ENCODE measurements at regions not wholly inside any gene's neighbourhood (a gene's known extent, or its start where the extent isn't known, plus 50 kb on each side); places are given as distances from the start of the nearest gene placed in this dataset.
"Not testable (repeated sequence)": the region's sequence is repeated elsewhere in the genome, so short reads cannot be mapped to it uniquely, and the experiment has no call there.

GRCh38 chr20:53891306-53891894, 179.0 kb downstream of the BCAS1 start:
- DNase-seq (ENCODE audit: extremely low read depth in 1 of 2, low read depth in 1 of 2) = no peak

DNA sequence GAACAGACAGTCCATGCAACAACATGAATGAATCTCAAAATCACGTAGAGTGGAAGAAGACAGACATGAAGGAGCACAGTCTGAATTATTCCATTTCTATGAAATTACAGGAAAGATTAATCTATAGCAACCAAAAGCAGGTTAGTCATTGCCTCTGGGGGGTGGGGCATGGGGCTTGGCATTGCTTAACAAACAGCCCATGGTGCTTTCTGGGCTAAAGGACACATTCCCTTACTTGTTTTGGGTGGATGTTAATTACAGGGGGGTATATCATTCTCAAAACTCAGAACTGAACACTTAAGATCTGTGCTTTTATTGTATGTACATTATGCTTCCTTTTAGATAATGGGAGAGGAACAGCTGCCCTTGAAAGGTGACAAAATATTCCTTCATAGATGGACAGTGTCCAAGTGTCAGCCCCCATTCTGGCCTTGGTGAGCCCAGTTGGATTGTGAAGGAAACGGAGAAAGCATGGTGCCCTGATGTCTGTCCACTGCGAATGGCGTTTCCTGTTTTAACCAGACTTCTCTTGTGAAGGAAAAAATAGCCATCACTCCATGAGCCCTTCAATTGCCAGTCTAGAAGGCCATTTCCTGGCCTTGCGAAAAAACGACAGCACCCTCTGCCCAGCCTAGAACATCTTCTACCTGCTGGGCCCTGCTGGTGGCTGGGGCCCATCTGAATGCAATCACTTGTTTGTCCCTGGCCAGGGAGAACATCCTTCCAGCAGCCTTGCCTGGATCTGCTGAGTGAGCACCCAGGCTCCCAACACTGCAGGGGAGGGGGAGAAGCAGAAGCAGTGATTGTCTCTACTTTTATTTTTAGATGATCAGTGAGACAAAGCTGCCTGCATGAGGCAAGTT, 179.7 kb downstream of the BCAS1 start:
- DNase-seq (ENCODE audit: extremely low read depth in 1 of 2, low read depth in 1 of 2) = no peak

DNA sequence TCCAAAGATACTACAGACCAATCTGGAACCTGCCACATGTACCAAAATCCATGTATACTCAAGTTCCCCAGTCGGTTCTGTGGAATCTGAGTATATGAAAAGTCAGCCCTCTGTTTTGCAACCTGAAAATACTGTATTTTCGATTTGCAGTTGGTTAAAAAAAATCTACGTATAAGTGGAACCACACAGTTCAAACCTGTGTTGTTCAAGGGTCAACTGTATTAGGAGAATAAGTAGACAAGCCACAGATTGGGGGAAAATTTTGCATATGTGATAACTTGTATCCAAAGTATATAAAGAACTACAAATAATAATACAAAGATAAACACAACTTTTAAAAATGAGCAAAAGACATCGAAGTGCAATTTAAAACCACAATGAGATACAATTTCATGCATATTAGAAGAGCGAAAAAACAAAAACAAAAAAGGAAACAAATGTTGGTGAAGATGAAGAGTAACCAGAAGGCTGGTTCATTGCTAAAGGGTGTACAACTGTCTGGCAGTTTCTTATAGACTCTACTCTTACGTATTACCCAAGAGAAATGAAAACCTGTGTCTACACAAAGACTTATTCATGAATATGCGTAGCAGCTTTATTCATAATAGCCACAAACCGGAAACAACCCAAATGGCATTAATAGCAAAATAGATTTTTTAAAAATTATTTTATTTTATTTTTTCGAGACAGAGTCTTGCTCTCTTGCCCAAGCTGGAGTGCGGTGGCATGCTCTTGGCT, 180.8 kb downstream of the BCAS1 start:
- no peak for DNase-seq (ENCODE audit: extremely low read depth in 1 of 2, low read depth in 1 of 2)

- DNase-seq (ENCODE audit: extremely low read depth in 1 of 2, low read depth in 1 of 2) = no peak
These were observed 181.4 kb downstream of the BCAS1 start for GRCh38 chr20:53888951-53889350.

DNA sequence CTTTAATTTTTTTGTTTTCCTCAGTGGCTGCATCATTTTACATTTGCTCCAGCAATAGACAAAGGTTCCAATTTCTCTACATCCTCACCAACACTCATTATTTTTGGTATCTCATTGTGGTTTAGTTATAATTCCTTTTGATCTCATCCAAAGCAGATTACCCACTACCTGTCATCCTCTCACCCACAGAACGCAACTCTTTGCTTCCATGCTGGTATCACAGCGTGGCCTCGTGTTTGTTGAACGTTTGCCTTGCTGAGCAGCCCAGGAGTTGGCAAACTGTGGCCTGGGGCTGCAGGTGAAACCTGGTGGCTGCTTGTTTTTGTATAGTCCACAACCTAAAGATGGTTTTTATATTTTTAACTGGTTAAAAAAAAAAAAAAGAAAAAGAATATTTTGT, 181.9 kb downstream of the BCAS1 start:
- DNase-seq (ENCODE audit: extremely low read depth in 1 of 2, low read depth in 1 of 2) = no peak

- no peak for DNase-seq (ENCODE audit: extremely low read depth in 1 of 2, low read depth in 1 of 2)
These were observed 182.4 kb downstream of the BCAS1 start for GRCh38 chr20:53887973-53888372.

DNA sequence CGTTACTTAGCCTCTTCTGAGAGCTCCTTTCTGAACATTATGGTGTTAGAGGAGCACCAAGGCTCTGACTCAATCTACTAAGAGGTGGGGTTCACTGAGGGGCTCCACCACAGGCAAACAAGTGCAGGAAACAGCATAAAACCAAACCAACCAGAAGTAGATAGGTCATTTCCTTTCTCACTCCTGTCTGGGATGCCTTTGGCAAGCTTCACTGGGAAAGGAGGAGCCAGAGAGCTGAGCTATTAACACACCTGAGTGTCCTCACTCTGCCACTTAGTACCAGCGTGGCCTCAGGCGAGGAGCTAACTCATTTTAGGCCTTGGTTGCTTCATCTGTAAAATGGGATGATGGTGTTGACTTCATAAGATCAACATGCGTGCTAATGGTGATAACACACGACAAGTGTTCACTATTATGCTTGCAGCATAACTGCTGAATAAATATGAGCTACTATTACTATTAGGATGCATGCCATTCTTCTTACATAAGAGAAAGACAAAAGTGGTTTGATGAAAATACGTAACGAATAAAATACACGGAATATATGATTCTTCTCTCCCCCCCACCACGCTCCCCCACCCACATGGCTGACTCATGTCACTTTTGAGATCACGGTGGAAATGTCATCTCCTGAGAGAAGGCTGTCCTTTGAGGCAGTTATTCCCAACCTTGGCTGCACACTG, 185.4 kb downstream of the BCAS1 start:
- DNase-seq (ENCODE audit: extremely low read depth in 1 of 2, low read depth in 1 of 2) = no peak

GRCh38 chr20:53883098-53883911, 187.1 kb downstream of the BCAS1 start:
- DNase-seq (ENCODE audit: extremely low read depth in 1 of 2, low read depth in 1 of 2) = no peak

- not testable (repeated sequence) for DNase-seq (ENCODE audit: extremely low read depth in 1 of 2, low read depth in 1 of 2)
These were observed 187.9 kb downstream of the BCAS1 start for GRCh38 chr20:53882438-53882986.

DNA sequence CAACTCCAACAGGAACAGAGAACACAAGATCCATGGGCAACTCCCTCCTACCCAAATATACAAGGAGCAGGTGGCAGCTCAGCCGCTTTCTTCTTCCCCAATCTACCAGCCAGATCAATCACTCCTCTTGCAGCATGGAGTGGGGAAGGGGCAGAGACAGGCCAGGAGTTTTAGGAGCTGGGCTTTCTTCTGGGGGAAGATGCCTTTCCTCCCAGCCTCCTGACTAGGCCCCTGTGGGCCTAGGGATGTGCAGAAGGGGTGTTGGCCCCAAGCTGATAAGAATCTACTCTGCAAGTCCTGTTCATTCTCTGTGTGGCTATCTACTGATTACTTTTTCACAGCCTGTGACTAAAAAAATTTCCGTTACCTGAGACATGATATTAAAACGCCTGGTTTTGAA, 189.0 kb downstream of the BCAS1 start:
- no peak for DNase-seq (ENCODE audit: extremely low read depth in 1 of 2, low read depth in 1 of 2)

- DNase-seq (ENCODE audit: extremely low read depth in 1 of 2, low read depth in 1 of 2) = no peak
These were observed 190.2 kb downstream of the BCAS1 start for GRCh38 chr20:53880108-53880641.

GRCh38 chr20:53879048-53879684, 191.2 kb downstream of the BCAS1 start:
- DNase-seq (ENCODE audit: extremely low read depth in 1 of 2, low read depth in 1 of 2) = no peak

DNA sequence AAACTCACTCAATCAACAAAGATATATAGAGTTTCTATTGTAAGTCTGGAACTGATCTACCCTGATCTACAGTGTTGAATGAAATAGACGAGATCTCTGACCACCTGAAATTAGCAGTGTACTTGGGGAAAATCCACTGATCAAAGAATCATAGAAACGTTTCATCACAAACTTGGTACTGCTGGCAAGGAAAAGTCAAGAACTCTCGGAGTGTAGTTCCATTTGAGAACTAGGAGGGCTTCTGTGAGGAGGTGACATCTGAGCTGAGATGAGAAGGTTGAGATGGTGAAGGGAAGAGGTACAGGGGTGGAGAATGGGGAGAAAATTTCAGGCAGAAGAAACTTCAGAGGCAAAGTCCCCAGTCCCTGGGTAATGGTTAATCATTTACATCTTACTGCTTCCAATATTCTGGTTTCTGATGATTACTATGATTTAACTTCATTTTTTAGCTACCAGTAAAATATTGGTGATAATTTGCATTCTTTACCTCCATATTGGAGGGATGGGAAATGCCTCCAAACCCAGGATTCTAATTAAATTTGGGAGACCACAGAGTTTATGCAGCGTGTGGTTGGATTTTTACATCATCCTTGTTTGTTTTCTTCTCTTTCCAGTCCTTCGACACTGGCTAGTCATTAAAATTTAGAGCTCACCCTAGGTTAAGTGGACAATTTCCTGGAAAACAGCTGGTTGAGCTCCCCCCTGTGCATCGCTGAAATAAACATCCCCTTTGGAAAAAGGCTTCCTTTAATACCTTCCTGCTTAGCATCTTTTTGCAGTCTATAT, 191.9 kb downstream of the BCAS1 start:
- DNase-seq (ENCODE audit: extremely low read depth in 1 of 2, low read depth in 1 of 2) = no peak

GRCh38 chr20:53876956-53877355, 193.4 kb downstream of the BCAS1 start:
- DNase-seq (ENCODE audit: extremely low read depth in 1 of 2, low read depth in 1 of 2) = no peak

- no peak for DNase-seq (ENCODE audit: extremely low read depth in 1 of 2, low read depth in 1 of 2)
These were observed 193.9 kb downstream of the BCAS1 start for GRCh38 chr20:53876470-53876869.

- no peak for DNase-seq (ENCODE audit: extremely low read depth in 1 of 2, low read depth in 1 of 2)
These were observed 194.9 kb downstream of the BCAS1 start for GRCh38 chr20:53875452-53875851.

- DNase-seq (ENCODE audit: extremely low read depth in 1 of 2, low read depth in 1 of 2) = no peak
These were observed 195.7 kb downstream of the BCAS1 start for GRCh38 chr20:53874706-53875105.

- no peak for DNase-seq (ENCODE audit: extremely low read depth in 1 of 2, low read depth in 1 of 2)
These were observed 196.3 kb downstream of the BCAS1 start for GRCh38 chr20:53874104-53874503.

- DNase-seq (ENCODE audit: extremely low read depth in 1 of 2, low read depth in 1 of 2) = no peak
These were observed 197.2 kb downstream of the BCAS1 start for GRCh38 chr20:53873230-53873604.
